HepG2 (cell line): ENCODE measurements at regions not wholly inside any gene's neighbourhood (a gene's known extent, or its start where the extent isn't known, plus 50 kb on each side); places are given as distances from the start of the nearest gene placed in this dataset.

Source experiments
- BCL6 ChIP-seq: IDR thresholded peaks from 2 replicates; pipeline ENCODE4 v1.6.1; 2016; ENCODE audit warnings: missing genetic modification reagents, missing compliant biosample characterization
- GRHL1 ChIP-seq: sonication (generic); formaldehyde crosslinking; conservative IDR thresholded peaks from 2 replicates; pipeline ENCODE4 v1.8.0; 2022; ENCODE audit warnings: missing genetic modification reagents
- MATR3 ChIP-seq: sonication (generic); formaldehyde crosslinking; IDR thresholded peaks from 2 replicates; pipeline ENCODE4 v1.4.0; 2020; ENCODE audit warnings: missing genetic modification reagents
- PHB2 ChIP-seq: fragments of 450-650 bp; IDR thresholded peaks from 2 replicates; pipeline ENCODE4 v1.6.1; 2018; ENCODE audit not compliant: partially characterized antibody
- POLR2AphosphoS2 ChIP-seq: IDR thresholded peaks from 2 replicates; pipeline ENCODE4 v1.6.1; 2011; ENCODE audit warnings: low read depth, low read length, improper control_type of control experiment
- RFX1 ChIP-seq: fragments of 450-650 bp; IDR thresholded peaks from 2 replicates; pipeline ENCODE4 v1.6.1; 2017
- RXRB ChIP-seq: IDR thresholded peaks from 2 replicates; pipeline ENCODE4 v1.6.1; 2016; ENCODE audit warnings: borderline replicate concordance, missing genetic modification reagents, missing compliant biosample characterization
- THYN1 ChIP-seq: sonication (generic); formaldehyde crosslinking; IDR thresholded peaks from 2 replicates; pipeline ENCODE4 v1.8.1; 2023; ENCODE audit warnings: low read depth, mild to moderate bottlenecking, moderate library complexity, missing genetic modification reagents, borderline replicate concordance
- U2AF2 ChIP-seq: fragments of 200-400 bp; formaldehyde crosslinking; IDR thresholded peaks from 2 replicates; pipeline ENCODE4 v1.6.1; 2017; ENCODE audit warnings: low read depth, mild to moderate bottlenecking, low read length
- ZBTB7B ChIP-seq: sonication (generic); formaldehyde crosslinking; IDR thresholded peaks from 2 replicates; pipeline ENCODE4 v1.4.0; 2020; ENCODE audit warnings: missing genetic modification reagents
- ZIK1 ChIP-seq: sonication (generic); formaldehyde crosslinking; IDR thresholded peaks from 2 replicates; pipeline ENCODE4 v1.5.0; 2020; ENCODE audit warnings: mild to moderate bottlenecking, low read depth, missing genetic modification reagents, borderline replicate concordance
- ZNF224 ChIP-seq: sonication (generic); formaldehyde crosslinking; IDR thresholded peaks from 2 replicates; pipeline ENCODE4 v1.5.0; 2020; ENCODE audit warnings: mild to moderate bottlenecking, missing genetic modification reagents
- ZNF337 ChIP-seq: sonication (generic); formaldehyde crosslinking; IDR thresholded peaks from 2 replicates; pipeline ENCODE4 v1.5.1; 2020; ENCODE audit warnings: missing genetic modification reagents, low read depth, mild to moderate bottlenecking, borderline replicate concordance
- ZNF510 ChIP-seq: sonication (generic); formaldehyde crosslinking; IDR thresholded peaks from 2 replicates; pipeline ENCODE4 v1.4.0; 2020; ENCODE audit warnings: low read depth, mild to moderate bottlenecking, missing genetic modification reagents
- ZNF747 ChIP-seq: sonication (generic); formaldehyde crosslinking; IDR thresholded peaks from 2 replicates; pipeline ENCODE4 v1.8.1; 2023; ENCODE audit warnings: missing genetic modification reagents, mild to moderate bottlenecking, borderline replicate concordance
- ZNF75D ChIP-seq: sonication (generic); formaldehyde crosslinking; IDR thresholded peaks from 2 replicates; pipeline ENCODE4 v1.8.1; 2023; ENCODE audit warnings: missing genetic modification reagents, mild to moderate bottlenecking, borderline replicate concordance
- ZNF776 ChIP-seq: sonication (generic); formaldehyde crosslinking; IDR thresholded peaks from 2 replicates; pipeline ENCODE4 v1.4.0; 2020; ENCODE audit warnings: mild to moderate bottlenecking, missing genetic modification reagents
- ZNF781 ChIP-seq: sonication (generic); formaldehyde crosslinking; IDR thresholded peaks from 2 replicates; pipeline ENCODE4 v1.5.1; 2020; ENCODE audit warnings: borderline replicate concordance, mild to moderate bottlenecking, missing genetic modification reagents; ENCODE audit errors: not compliant biosample characterization
- ZSCAN20 ChIP-seq: sonication (generic); formaldehyde crosslinking; IDR thresholded peaks from 2 replicates; pipeline ENCODE4 v1.4.0; 2020; ENCODE audit warnings: missing genetic modification reagents, mild to moderate bottlenecking, borderline replicate concordance
- TF ChIP-seq, protein P1 (sequence below): sonication (generic); formaldehyde crosslinking; IDR thresholded peaks from 2 replicates; pipeline ENCODE4 v1.4.0; 2020; ENCODE audit warnings: missing genetic modification reagents
- TF ChIP-seq, protein P2 (sequence below): sonication (generic); formaldehyde crosslinking; IDR thresholded peaks from 2 replicates; pipeline ENCODE4 v1.8.0; 2022; ENCODE audit warnings: missing genetic modification reagents, mild to moderate bottlenecking, borderline replicate concordance
- TF ChIP-seq, protein P3 (sequence below): sonication (generic); formaldehyde crosslinking; IDR thresholded peaks from 2 replicates; pipeline ENCODE4 v1.8.1; 2023; ENCODE audit warnings: mild to moderate bottlenecking, inconsistent platforms, moderate library complexity, missing genetic modification reagents, borderline replicate concordance
- TF ChIP-seq, protein P4 (sequence below): sonication (generic); formaldehyde crosslinking; conservative IDR thresholded peaks from 2 replicates; pipeline ENCODE4 v1.4.0; 2020; ENCODE audit warnings: missing genetic modification reagents

- TF ChIP-seq, protein P1, sequence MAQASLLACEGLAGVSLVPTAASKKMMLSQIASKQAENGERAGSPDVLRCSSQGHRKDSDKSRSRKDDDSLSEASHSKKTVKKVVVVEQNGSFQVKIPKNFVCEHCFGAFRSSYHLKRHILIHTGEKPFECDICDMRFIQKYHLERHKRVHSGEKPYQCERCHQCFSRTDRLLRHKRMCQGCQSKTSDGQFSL, result no peak
- TF ChIP-seq ZNF781 (CRISPR knock-in tag) (peak; percentile 93), ZNF224 (peak; percentile 93), MATR3 (CRISPR knock-in tag) (no peak), ZNF75D (CRISPR knock-in tag) (0 out of 2 replicates have a peak, but pooled peaks have one; percentile 49), GRHL1 (no peak), RFX1 (no peak), PHB2 (no peak), ZNF747 (no peak), ZNF337 (CRISPR knock-in tag) (no peak), THYN1 (CRISPR knock-in tag) (no peak), U2AF2 (no peak), ZNF510 (CRISPR knock-in tag) (no peak), BCL6 (CRISPR knock-in tag) (no peak), ZNF776 (CRISPR knock-in tag) (no peak), RXRB (peak; percentile 46), ZIK1 (no peak), POLR2AphosphoS2 (no peak), ZBTB7B (CRISPR knock-in tag) (peak; percentile 42; the same call in 1 of the 2 replicates), ZSCAN20 (no peak)
- TF ChIP-seq, protein P2, sequence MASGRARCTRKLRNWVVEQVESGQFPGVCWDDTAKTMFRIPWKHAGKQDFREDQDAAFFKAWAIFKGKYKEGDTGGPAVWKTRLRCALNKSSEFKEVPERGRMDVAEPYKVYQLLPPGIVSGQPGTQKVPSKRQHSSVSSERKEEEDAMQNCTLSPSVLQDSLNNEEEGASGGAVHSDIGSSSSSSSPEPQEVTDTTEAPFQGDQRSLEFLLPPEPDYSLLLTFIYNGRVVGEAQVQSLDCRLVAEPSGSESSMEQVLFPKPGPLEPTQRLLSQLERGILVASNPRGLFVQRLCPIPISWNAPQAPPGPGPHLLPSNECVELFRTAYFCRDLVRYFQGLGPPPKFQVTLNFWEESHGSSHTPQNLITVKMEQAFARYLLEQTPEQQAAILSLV (CRISPR knock-in tag), result no peak
- TF ChIP-seq, protein P3, sequence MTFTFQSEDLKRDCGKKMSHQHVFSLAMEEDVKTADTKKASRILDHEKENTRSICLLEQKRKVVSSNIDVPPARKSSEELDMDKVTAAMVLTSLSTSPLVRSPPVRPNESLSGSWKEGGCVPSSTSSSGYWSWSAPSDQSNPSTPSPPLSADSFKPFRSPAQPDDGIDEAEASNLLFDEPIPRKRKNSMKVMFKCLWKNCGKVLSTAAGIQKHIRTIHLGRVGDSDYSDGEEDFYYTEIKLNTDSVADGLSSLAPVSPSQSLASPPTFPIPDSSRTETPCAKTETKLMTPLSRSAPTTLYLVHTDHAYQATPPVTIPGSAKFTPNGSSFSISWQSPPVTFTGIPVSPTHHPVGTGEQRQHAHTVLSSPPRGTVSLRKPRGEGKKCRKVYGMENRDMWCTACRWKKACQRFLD (CRISPR knock-in tag), result no peak
- TF ChIP-seq, protein P4, sequence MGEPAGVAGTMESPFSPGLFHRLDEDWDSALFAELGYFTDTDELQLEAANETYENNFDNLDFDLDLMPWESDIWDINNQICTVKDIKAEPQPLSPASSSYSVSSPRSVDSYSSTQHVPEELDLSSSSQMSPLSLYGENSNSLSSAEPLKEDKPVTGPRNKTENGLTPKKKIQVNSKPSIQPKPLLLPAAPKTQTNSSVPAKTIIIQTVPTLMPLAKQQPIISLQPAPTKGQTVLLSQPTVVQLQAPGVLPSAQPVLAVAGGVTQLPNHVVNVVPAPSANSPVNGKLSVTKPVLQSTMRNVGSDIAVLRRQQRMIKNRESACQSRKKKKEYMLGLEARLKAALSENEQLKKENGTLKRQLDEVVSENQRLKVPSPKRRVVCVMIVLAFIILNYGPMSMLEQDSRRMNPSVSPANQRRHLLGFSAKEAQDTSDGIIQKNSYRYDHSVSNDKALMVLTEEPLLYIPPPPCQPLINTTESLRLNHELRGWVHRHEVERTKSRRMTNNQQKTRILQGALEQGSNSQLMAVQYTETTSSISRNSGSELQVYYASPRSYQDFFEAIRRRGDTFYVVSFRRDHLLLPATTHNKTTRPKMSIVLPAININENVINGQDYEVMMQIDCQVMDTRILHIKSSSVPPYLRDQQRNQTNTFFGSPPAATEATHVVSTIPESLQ (CRISPR knock-in tag), result no peak
Measured at GRCh38 chr6:28673787-28674671, 148.3 kb downstream of the GPX5 start (continued).
